Myocyte (in vitro differentiated cells): ENCODE measurements at regions not wholly inside any gene's neighbourhood (a gene's known extent, or its start where the extent isn't known, plus 50 kb on each side); places are given as distances from the start of the nearest gene placed in this dataset.

Source experiments
- DNase-seq: peaks from one replicate; pipeline ENCODE4 v3.0.0-alpha.2; 2012; ENCODE audit warnings: low read depth

- no peak for DNase-seq
These were observed 58.4 kb upstream of the IRX3 start for GRCh38 chr16:54344646-54345630.

- peak; percentile 51 for DNase-seq
These were observed 56.4 kb upstream of the IRX3 start for GRCh38 chr16:54342966-54343365.

- DNase-seq = peak; percentile 94
These were observed 55.5 kb upstream of the IRX3 start for GRCh38 chr16:54341892-54342776.

- DNase-seq = no peak
These were observed 53.9 kb upstream of the IRX3 start for GRCh38 chr16:54340531-54340930.

GRCh38 chr16:54336631-54337204, 50.1 kb upstream of the IRX3 start:
- DNase-seq = no peak
